Liver (tissue), 8 donors: ENCODE measurements at regions not wholly inside any gene's neighbourhood (a gene's known extent, or its start where the extent isn't known, plus 50 kb on each side); places are given as distances from the start of the nearest gene placed in this dataset.

Source experiments
- DNase-seq: peaks from one replicate; pipeline ENCODE4 v3.0.0-alpha.2; 2017; ENCODE audit warnings: low spot score
- H3K27ac ChIP-seq, 2 donors: one replicate each; pipeline ENCODE4 v1.7.0; 2013; ENCODE audit warnings: inconsistent platforms in 2 of 2, low read length in 2 of 2, control low read depth in 1 of 2, low read depth in 1 of 2, mild to moderate bottlenecking in 1 of 2
- H3K27me3 ChIP-seq, 4 donors: one replicate each; pipeline versions ENCODE4 v1.6.1 to v1.7.0; 2013; ENCODE audit warnings: low read length in 3 of 4, inconsistent platforms in 1 of 4, mild to moderate bottlenecking in 1 of 4, moderate library complexity in 1 of 4; ENCODE audit not compliant: control insufficient read depth in 4 of 4, insufficient read depth in 4 of 4
- H3K36me3 ChIP-seq, 4 donors: one replicate each; pipeline versions ENCODE4 v1.6.1 to v1.7.0; 2013; ENCODE audit warnings: low read length in 3 of 4, mild to moderate bottlenecking in 3 of 4, low read depth in 1 of 4, moderate library complexity in 1 of 4; ENCODE audit not compliant: control insufficient read depth in 4 of 4, insufficient read depth in 3 of 4
- H3K4me1 ChIP-seq, 4 donors: one replicate each; pipeline versions ENCODE4 v1.6.1 to v1.7.0; 2013; ENCODE audit warnings: low read length in 3 of 4, mild to moderate bottlenecking in 3 of 4, moderate library complexity in 1 of 4; ENCODE audit not compliant: control insufficient read depth in 4 of 4, insufficient read depth in 4 of 4
- H3K4me3 ChIP-seq, 3 donors: one replicate each; pipeline versions ENCODE4 v1.6.1 to v1.7.0; 2013; ENCODE audit warnings: low read length in 3 of 3, control low read depth in 1 of 3, low read depth in 1 of 3, mild to moderate bottlenecking in 1 of 3
- H3K9ac ChIP-seq, 2 donors: one replicate each; pipeline ENCODE4 v1.7.0; 2013; ENCODE audit warnings: low read length in 2 of 2, mild to moderate bottlenecking in 2 of 2, moderate library complexity in 2 of 2, control low read depth in 1 of 2, low read depth in 1 of 2
- H3K9me3 ChIP-seq, 4 donors: one replicate each; pipeline versions ENCODE4 v1.6.1 to v1.7.0; 2013; ENCODE audit warnings: low read length in 3 of 4; ENCODE audit not compliant: control insufficient read depth in 4 of 4
- EGR1 ChIP-seq, 2 donors: IDR thresholded peaks; 2 replicates each; pipeline ENCODE4 v1.6.1; 2016 to 2018; ENCODE audit warnings: antibody characterized with exemption in 2 of 2, low read depth in 2 of 2
- FOXA1 ChIP-seq: IDR thresholded peaks from 2 replicates; pipeline ENCODE4 v1.6.1; 2016; ENCODE audit warnings: antibody characterized with exemption
- FOXA2 ChIP-seq: IDR thresholded peaks from 2 replicates; pipeline ENCODE4 v1.6.1; 2016; ENCODE audit warnings: antibody characterized with exemption
- GABPA ChIP-seq, 2 donors: IDR thresholded peaks in 1 of 2; conservative IDR thresholded peaks in 1 of 2; 2 replicates each; pipeline ENCODE4 v1.6.1; 2016; ENCODE audit warnings: antibody characterized with exemption in 2 of 2, mild to moderate bottlenecking in 1 of 2, moderate library complexity in 1 of 2
- HNF4A ChIP-seq, 2 donors: conservative IDR thresholded peaks; 2 replicates each; pipeline ENCODE4 v1.6.1; 2016; ENCODE audit warnings: antibody characterized with exemption in 2 of 2, mild to moderate bottlenecking in 2 of 2
- HNF4G ChIP-seq: IDR thresholded peaks from 2 replicates; pipeline ENCODE4 v1.6.1; 2016; ENCODE audit warnings: antibody characterized with exemption
- JUND ChIP-seq, 2 donors: IDR thresholded peaks; 2 replicates each; pipeline ENCODE4 v1.6.1; 2016; ENCODE audit warnings: antibody characterized with exemption in 2 of 2
- NR2F2 ChIP-seq: IDR thresholded peaks from 2 replicates; pipeline ENCODE4 v1.6.1; 2016; ENCODE audit warnings: antibody characterized with exemption
- RAD21 ChIP-seq, 2 donors: IDR thresholded peaks; 2 replicates each; pipeline ENCODE4 v1.6.1; 2016; ENCODE audit warnings: antibody characterized with exemption in 2 of 2, mild to moderate bottlenecking in 2 of 2
- RXRA ChIP-seq, 2 donors: IDR thresholded peaks; 2 replicates each; pipeline ENCODE4 v1.6.1; 2017 to 2018; ENCODE audit warnings: antibody characterized with exemption in 2 of 2, mild to moderate bottlenecking in 1 of 2
- SP1 ChIP-seq: IDR thresholded peaks from 2 replicates; pipeline ENCODE4 v1.6.1; 2018; ENCODE audit warnings: antibody characterized with exemption, mild to moderate bottlenecking
- TAF1 ChIP-seq: conservative IDR thresholded peaks from 2 replicates; pipeline ENCODE4 v1.6.1; 2016; ENCODE audit warnings: antibody characterized with exemption, mild to moderate bottlenecking
- YY1 ChIP-seq: IDR thresholded peaks from 2 replicates; pipeline ENCODE4 v1.6.1; 2016; ENCODE audit warnings: antibody characterized with exemption, mild to moderate bottlenecking
- WGBS: extraction: QIAGEN DNeasy Blood & Tissue Kit; methylation state at CpG from one replicate; pipeline ENCODE4 v1.1.7; 2013; 5-methylcytosine and 5-hydroxymethylcytosine counted together
- TF ChIP-seq, protein P1 (sequence below): IDR thresholded peaks from 2 replicates; pipeline ENCODE4 v1.6.1; 2016; ENCODE audit warnings: antibody characterized with exemption
- TF ChIP-seq, protein P2 (sequence below): IDR thresholded peaks from 2 replicates; pipeline ENCODE4 v1.6.1; 2016; ENCODE audit warnings: antibody characterized with exemption
- TF ChIP-seq, protein P3 (sequence below): IDR thresholded peaks from 2 replicates; pipeline ENCODE4 v1.6.1; 2016; ENCODE audit warnings: antibody characterized with exemption
- TF ChIP-seq, protein P4 (sequence below): IDR thresholded peaks from 2 replicates; pipeline ENCODE4 v1.6.1; 2016; ENCODE audit warnings: antibody characterized with exemption, mild to moderate bottlenecking
- TF ChIP-seq, protein P5 (sequence below): fragments of 150-350 bp; IDR thresholded peaks from 2 replicates; pipeline ENCODE4 v1.5.1; 2017; ENCODE audit warnings: improper control_type of control experiment, low read depth, low read length; ENCODE audit not compliant: missing input control
- donor health status: healthy.
- donor health status: healthy.
- donor health status: healthy.
- donor health status: healthy.
- donor health status: healthy.

DNA sequence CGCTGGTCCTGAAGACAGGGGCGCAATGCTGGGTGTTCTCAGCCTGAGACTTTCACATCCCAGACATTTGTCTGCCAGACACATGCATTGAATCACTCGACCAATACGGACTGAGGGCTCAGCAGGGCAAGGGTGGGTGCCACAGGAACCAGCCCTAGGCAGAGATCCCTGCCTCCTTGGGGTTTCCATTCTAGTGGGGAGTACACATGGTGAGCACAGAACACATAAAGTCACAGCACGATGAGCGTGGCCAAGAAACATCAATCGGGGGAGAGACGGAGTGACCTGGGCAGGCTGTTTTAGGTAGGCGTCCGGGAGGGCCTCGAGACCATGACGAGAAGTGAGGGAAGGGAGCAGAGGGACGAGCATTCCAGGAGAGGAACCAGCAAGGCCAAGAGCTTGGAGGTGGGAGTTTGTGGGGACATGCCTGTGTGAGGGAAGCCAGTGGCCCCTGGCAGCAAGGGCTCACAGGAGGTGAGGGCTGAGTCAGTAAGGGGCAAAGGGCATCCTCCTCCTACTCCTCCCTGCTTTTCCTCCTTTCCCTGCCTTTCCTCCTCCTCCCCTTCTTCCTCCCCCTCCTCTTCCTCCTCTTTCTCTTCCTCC lies 126.3 kb upstream of the PEG3 start:
- Histone ChIP-seq H3K9me3 (peaks cover 0 to 5% (median 1%) of the 10 kb centered on the region in 4 donors), H3K27ac (no peak overlapping the region), H3K27me3 (peaks cover 0 to 8% (median 0%) of the 10 kb centered on the region in 4 donors), H3K4me3 (no peak overlapping the region), H3K4me1 (peaks cover 0 to 2% (median 0%) of the 10 kb centered on the region in 4 donors), H3K36me3 (no peaks in the 10 kb centered on the region), H3K9ac (no peak overlapping the region)
- 80% methylated on average over 13 of the region's 13 CpGs for WGBS
- TF ChIP-seq HNF4A (conservative IDR thresholded peaks at IDR 0.05) (no peak), NR2F2 (no peak), JUND (IDR thresholded peaks at IDR 0.05) (no peak), GABPA (IDR thresholded peaks at IDR 0.05 in 1 of 2, conservative IDR thresholded peaks at IDR 0.05 in 1 of 2) (no peak)
- TF ChIP-seq, protein P1, sequence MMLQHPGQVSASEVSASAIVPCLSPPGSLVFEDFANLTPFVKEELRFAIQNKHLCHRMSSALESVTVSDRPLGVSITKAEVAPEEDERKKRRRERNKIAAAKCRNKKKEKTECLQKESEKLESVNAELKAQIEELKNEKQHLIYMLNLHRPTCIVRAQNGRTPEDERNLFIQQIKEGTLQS, result no peak
- TF ChIP-seq, protein P2, sequence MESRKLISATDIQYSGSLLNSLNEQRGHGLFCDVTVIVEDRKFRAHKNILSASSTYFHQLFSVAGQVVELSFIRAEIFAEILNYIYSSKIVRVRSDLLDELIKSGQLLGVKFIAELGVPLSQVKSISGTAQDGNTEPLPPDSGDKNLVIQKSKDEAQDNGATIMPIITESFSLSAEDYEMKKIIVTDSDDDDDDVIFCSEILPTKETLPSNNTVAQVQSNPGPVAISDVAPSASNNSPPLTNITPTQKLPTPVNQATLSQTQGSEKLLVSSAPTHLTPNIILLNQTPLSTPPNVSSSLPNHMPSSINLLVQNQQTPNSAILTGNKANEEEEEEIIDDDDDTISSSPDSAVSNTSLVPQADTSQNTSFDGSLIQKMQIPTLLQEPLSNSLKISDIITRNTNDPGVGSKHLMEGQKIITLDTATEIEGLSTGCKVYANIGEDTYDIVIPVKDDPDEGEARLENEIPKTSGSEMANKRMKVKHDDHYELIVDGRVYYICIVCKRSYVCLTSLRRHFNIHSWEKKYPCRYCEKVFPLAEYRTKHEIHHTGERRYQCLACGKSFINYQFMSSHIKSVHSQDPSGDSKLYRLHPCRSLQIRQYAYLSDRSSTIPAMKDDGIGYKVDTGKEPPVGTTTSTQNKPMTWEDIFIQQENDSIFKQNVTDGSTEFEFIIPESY, result no peak
- TF ChIP-seq, protein P3, sequence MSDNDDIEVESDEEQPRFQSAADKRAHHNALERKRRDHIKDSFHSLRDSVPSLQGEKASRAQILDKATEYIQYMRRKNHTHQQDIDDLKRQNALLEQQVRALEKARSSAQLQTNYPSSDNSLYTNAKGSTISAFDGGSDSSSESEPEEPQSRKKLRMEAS, result no peak
- no peak for DNase-seq

DNA sequence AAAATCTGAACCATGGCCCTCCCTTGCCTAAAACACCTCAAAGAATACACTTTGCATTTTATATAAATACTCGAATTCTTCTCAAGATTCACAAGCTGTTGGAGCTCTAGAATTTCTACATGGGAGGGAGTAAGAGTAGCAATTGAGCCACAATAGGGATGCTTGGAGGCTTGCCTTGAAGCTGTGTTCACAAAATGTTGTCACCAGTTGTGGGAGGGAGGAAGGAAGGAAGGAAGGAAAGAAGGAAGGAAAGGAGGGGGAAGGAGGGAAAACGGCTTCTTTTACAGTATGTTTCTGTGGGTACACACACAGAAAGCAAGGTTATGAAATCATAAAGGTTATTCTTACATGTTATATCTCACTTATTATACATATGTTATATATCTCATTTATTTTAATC lies 128.6 kb upstream of the PEG3 start:
- H3K4me1 ChIP-seq, result peaks cover 0 to 2% (median 0%) of the 10 kb centered on the region in 4 donors
- WGBS, result 62% methylated on average over 2 of the region's 2 CpGs
- no peak overlapping the region for H3K9ac ChIP-seq
- peaks cover 0 to 8% (median 4%) of the 10 kb centered on the region in 4 donors for H3K9me3 ChIP-seq
- no peaks in the 10 kb centered on the region for H3K36me3 ChIP-seq
- no peak overlapping the region for H3K27ac ChIP-seq
- no peak for DNase-seq
- TF ChIP-seq HNF4A (conservative IDR thresholded peaks at IDR 0.05) (no peak), YY1 (no peak), HNF4G (no peak), SP1 (no peak), JUND (IDR thresholded peaks at IDR 0.05) (no peak), EGR1 (IDR thresholded peaks at IDR 0.05; ENCODE audit: low read depth in 2 of 2) (no peak), RXRA (IDR thresholded peaks at IDR 0.05) (no peak), RAD21 (IDR thresholded peaks at IDR 0.05) (no peak), FOXA2 (no peak), TAF1 (no peak), FOXA1 (no peak)
- TF ChIP-seq, protein P4, sequence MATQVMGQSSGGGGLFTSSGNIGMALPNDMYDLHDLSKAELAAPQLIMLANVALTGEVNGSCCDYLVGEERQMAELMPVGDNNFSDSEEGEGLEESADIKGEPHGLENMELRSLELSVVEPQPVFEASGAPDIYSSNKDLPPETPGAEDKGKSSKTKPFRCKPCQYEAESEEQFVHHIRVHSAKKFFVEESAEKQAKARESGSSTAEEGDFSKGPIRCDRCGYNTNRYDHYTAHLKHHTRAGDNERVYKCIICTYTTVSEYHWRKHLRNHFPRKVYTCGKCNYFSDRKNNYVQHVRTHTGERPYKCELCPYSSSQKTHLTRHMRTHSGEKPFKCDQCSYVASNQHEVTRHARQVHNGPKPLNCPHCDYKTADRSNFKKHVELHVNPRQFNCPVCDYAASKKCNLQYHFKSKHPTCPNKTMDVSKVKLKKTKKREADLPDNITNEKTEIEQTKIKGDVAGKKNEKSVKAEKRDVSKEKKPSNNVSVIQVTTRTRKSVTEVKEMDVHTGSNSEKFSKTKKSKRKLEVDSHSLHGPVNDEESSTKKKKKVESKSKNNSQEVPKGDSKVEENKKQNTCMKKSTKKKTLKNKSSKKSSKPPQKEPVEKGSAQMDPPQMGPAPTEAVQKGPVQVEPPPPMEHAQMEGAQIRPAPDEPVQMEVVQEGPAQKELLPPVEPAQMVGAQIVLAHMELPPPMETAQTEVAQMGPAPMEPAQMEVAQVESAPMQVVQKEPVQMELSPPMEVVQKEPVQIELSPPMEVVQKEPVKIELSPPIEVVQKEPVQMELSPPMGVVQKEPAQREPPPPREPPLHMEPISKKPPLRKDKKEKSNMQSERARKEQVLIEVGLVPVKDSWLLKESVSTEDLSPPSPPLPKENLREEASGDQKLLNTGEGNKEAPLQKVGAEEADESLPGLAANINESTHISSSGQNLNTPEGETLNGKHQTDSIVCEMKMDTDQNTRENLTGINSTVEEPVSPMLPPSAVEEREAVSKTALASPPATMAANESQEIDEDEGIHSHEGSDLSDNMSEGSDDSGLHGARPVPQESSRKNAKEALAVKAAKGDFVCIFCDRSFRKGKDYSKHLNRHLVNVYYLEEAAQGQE, result no peak
- TF ChIP-seq, protein P5, sequence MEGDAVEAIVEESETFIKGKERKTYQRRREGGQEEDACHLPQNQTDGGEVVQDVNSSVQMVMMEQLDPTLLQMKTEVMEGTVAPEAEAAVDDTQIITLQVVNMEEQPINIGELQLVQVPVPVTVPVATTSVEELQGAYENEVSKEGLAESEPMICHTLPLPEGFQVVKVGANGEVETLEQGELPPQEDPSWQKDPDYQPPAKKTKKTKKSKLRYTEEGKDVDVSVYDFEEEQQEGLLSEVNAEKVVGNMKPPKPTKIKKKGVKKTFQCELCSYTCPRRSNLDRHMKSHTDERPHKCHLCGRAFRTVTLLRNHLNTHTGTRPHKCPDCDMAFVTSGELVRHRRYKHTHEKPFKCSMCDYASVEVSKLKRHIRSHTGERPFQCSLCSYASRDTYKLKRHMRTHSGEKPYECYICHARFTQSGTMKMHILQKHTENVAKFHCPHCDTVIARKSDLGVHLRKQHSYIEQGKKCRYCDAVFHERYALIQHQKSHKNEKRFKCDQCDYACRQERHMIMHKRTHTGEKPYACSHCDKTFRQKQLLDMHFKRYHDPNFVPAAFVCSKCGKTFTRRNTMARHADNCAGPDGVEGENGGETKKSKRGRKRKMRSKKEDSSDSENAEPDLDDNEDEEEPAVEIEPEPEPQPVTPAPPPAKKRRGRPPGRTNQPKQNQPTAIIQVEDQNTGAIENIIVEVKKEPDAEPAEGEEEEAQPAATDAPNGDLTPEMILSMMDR, result no peak
- TF ChIP-seq, protein P2, result no peak
- TF ChIP-seq, protein P1, result no peak
- TF ChIP-seq, protein P3, result no peak
- H3K27me3 ChIP-seq, result peaks cover 0 to 10% (median 0%) of the 10 kb centered on the region in 4 donors
- no peak overlapping the region for H3K4me3 ChIP-seq
